Effector memory CD4-positive, alpha-beta T cell (primary cell): ENCODE measurements at regions not wholly inside any gene's neighbourhood (a gene's known extent, or its start where the extent isn't known, plus 50 kb on each side); places are given as distances from the start of the nearest gene placed in this dataset.
"Not testable (repeated sequence)": the region's sequence is repeated elsewhere in the genome, so short reads cannot be mapped to it uniquely, and the experiment has no call there.

Source experiments
- DNase-seq, 3 donors: peaks; one replicate each; pipeline ENCODE4 v3.0.0-alpha.2; 2020
- H3K27ac ChIP-seq: 2 replicates; pipeline ENCODE4 v1.7.0; 2013; ENCODE audit warnings: mild to moderate bottlenecking, low read length, moderate library complexity; ENCODE audit not compliant: insufficient read depth, poor library complexity, severe bottlenecking
- H3K27me3 ChIP-seq: replicated peaks from 2 replicates; pipeline ENCODE4 v1.7.0; 2013; ENCODE audit warnings: mild to moderate bottlenecking, low read length; ENCODE audit not compliant: insufficient read depth, control insufficient read depth, poor library complexity, severe bottlenecking
- H3K36me3 ChIP-seq: 2 replicates; pipeline ENCODE4 v1.7.0; 2013; ENCODE audit warnings: mild to moderate bottlenecking, low read length, moderate library complexity; ENCODE audit not compliant: control insufficient read depth, insufficient read depth
- H3K4me1 ChIP-seq: 2 replicates; pipeline ENCODE4 v1.7.0; 2013; ENCODE audit warnings: low read length, mild to moderate bottlenecking; ENCODE audit not compliant: control insufficient read depth, insufficient read depth, poor library complexity, severe bottlenecking
- H3K4me3 ChIP-seq: 2 replicates; pipeline ENCODE4 v1.7.0; 2013; ENCODE audit warnings: low read length, low read depth, mild to moderate bottlenecking; ENCODE audit not compliant: insufficient read depth, poor library complexity, severe bottlenecking
- H3K9me3 ChIP-seq: 2 replicates; pipeline ENCODE4 v1.7.0; 2013; ENCODE audit warnings: mild to moderate bottlenecking, low read length, moderate library complexity; ENCODE audit not compliant: control insufficient read depth

GRCh38 chr1:229736376-229736775 lies 110.3 kb downstream of the URB2 start:
- H3K27ac ChIP-seq: no peak overlapping the region
- H3K4me3 ChIP-seq: no peak overlapping the region
- peaks cover 8% of the 10 kb centered on the region for H3K9me3 ChIP-seq
- H3K27me3 ChIP-seq: no peaks in the 10 kb centered on the region
- no peaks in the 10 kb centered on the region for H3K36me3 ChIP-seq
- no peaks in the 10 kb centered on the region for H3K4me1 ChIP-seq
- DNase-seq: no peak

- not testable (repeated sequence) for H3K9me3 ChIP-seq, H3K4me1 ChIP-seq, DNase-seq, H3K27me3 ChIP-seq, H3K4me3 ChIP-seq, H3K27ac ChIP-seq, H3K36me3 ChIP-seq
Measured at GRCh38 chr1:229742614-229743013, 116.6 kb downstream of the URB2 start.

GRCh38 chr1:229749992-229750391 lies 123.9 kb downstream of the URB2 start:
- no peaks in the 10 kb centered on the region for H3K36me3 ChIP-seq
- no peak overlapping the region for H3K4me3 ChIP-seq
- no peak overlapping the region for H3K27ac ChIP-seq
- no peak for DNase-seq
- no peaks in the 10 kb centered on the region for H3K9me3 ChIP-seq
- H3K4me1 ChIP-seq: no peaks in the 10 kb centered on the region
- no peaks in the 10 kb centered on the region for H3K27me3 ChIP-seq

GRCh38 chr1:229751610-229752009 lies 125.6 kb downstream of the URB2 start:
- Histone ChIP-seq H3K27me3 (no peaks in the 10 kb centered on the region), H3K4me3 (no peak overlapping the region), H3K36me3 (no peaks in the 10 kb centered on the region), H3K4me1 (no peaks in the 10 kb centered on the region), H3K27ac (no peak overlapping the region), H3K9me3 (no peaks in the 10 kb centered on the region)
- no peak for DNase-seq

GRCh38 chr1:229752679-229753078 lies 126.6 kb downstream of the URB2 start:
- Histone ChIP-seq H3K27ac (no peak overlapping the region), H3K4me3 (no peak overlapping the region), H3K9me3 (no peaks in the 10 kb centered on the region), H3K27me3 (no peaks in the 10 kb centered on the region), H3K36me3 (no peaks in the 10 kb centered on the region), H3K4me1 (no peaks in the 10 kb centered on the region)
- no peak for DNase-seq

GRCh38 chr1:229753764-229754551 lies 127.9 kb downstream of the URB2 start:
- no peak for DNase-seq
- H3K27ac ChIP-seq: no peak overlapping the region
- no peaks in the 10 kb centered on the region for H3K36me3 ChIP-seq
- no peak overlapping the region for H3K4me3 ChIP-seq
- H3K4me1 ChIP-seq: no peaks in the 10 kb centered on the region
- H3K9me3 ChIP-seq: no peaks in the 10 kb centered on the region
- H3K27me3 ChIP-seq: peaks cover 2% of the 10 kb centered on the region

- Histone ChIP-seq H3K4me1 (no peaks in the 10 kb centered on the region), H3K4me3 (no peak overlapping the region), H3K9me3 (no peaks in the 10 kb centered on the region), H3K27ac (no peak overlapping the region), H3K27me3 (peaks cover 2% of the 10 kb centered on the region), H3K36me3 (no peaks in the 10 kb centered on the region)
- DNase-seq: no peak
Measured at GRCh38 chr1:229756666-229757065, 130.6 kb downstream of the URB2 start.

GRCh38 chr1:229757226-229757625 lies 131.2 kb downstream of the URB2 start:
- no peak overlapping the region for H3K27ac ChIP-seq
- H3K9me3 ChIP-seq: no peaks in the 10 kb centered on the region
- no peak overlapping the region for H3K4me3 ChIP-seq
- H3K4me1 ChIP-seq: no peaks in the 10 kb centered on the region
- no peak for DNase-seq
- no peaks in the 10 kb centered on the region for H3K36me3 ChIP-seq
- peaks cover 2% of the 10 kb centered on the region for H3K27me3 ChIP-seq

GRCh38 chr1:229758101-229759036 lies 132.3 kb downstream of the URB2 start:
- Histone ChIP-seq H3K4me3 (no peak overlapping the region), H3K9me3 (no peaks in the 10 kb centered on the region), H3K27me3 (peaks cover 2% of the 10 kb centered on the region), H3K27ac (no peak overlapping the region), H3K36me3 (no peaks in the 10 kb centered on the region), H3K4me1 (no peaks in the 10 kb centered on the region)
- no peak for DNase-seq

- Histone ChIP-seq H3K27me3 (peaks cover 2% of the 10 kb centered on the region), H3K4me3 (no peak overlapping the region), H3K9me3 (no peaks in the 10 kb centered on the region), H3K4me1 (no peaks in the 10 kb centered on the region), H3K27ac (no peak overlapping the region), H3K36me3 (no peaks in the 10 kb centered on the region)
- DNase-seq: no peak
Measured at GRCh38 chr1:229759037-229759435, 133.0 kb downstream of the URB2 start.
